ENCODE measurements at regions not wholly inside any gene's neighbourhood (a gene's known extent, or its start where the extent isn't known, plus 50 kb on each side); places are given as distances from the start of the nearest gene placed in this dataset.

GRCh38 chr22:22976033-22976922 lies 88.7 kb downstream of the IGLL5 start:
- Histone ChIP-seq H3K4me2 (ENCODE audit: insufficient read depth, low read length) (no peak overlapping the region), H3K27ac (ENCODE audit: low read length) (no peak overlapping the region), H3K4me3 (ENCODE audit: low read depth in 1 of 2, low read length in 2 of 2) (no peak overlapping the region), H4K20me1 (ENCODE audit: insufficient read depth, low read length) (no peaks in the 10 kb centered on the region), H2AFZ (ENCODE audit: low read depth, low read length) (no peak overlapping the region), H3K4me1 (ENCODE audit: insufficient read depth, low read length) (no peaks in the 10 kb centered on the region), H3K9ac (ENCODE audit: low read depth, low read length) (no peak overlapping the region), H3K79me2 (ENCODE audit: insufficient read depth, low read length) (no peaks in the 10 kb centered on the region), H3K36me3 (ENCODE audit: insufficient read depth, low read length) (no peaks in the 10 kb centered on the region), H3K27me3 (ENCODE audit: insufficient read depth, low read length, poor library complexity) (no peaks in the 10 kb centered on the region), H3K9me3 (ENCODE audit: insufficient read depth, low read length, severe bottlenecking) (peaks cover 4% of the 10 kb centered on the region)
- TF ChIP-seq EZH2 (IDR thresholded peaks at IDR 0.05; ENCODE audit: borderline replicate concordance, low read depth, low read length, severe bottlenecking) (no peak), CTCF (IDR thresholded peaks at IDR 0.05; ENCODE audit: borderline replicate concordance, extremely low read depth, low read length, poor library complexity, severe bottlenecking) (no peak)
- ATAC-seq (ENCODE audit: insufficient read depth, low read depth) (no peak), DNase-seq (no peak)

GRCh38 chr22:22977479-22978200 lies 90.0 kb downstream of the IGLL5 start:
- H4K20me1 ChIP-seq (ENCODE audit: insufficient read depth, low read length), result no peaks in the 10 kb centered on the region
- no peak overlapping the region for H2AFZ ChIP-seq (ENCODE audit: low read depth, low read length)
- H3K79me2 ChIP-seq (ENCODE audit: insufficient read depth, low read length), result no peaks in the 10 kb centered on the region
- peaks cover 1% of the 10 kb centered on the region; the same call in 1 of the 2 replicates for H3K4me1 ChIP-seq (ENCODE audit: insufficient read depth, low read length)
- DNase-seq (no peak), ATAC-seq (ENCODE audit: insufficient read depth, low read depth) (no peak)
- no peak overlapping the region for H3K9ac ChIP-seq (ENCODE audit: low read depth, low read length)
- H3K36me3 ChIP-seq (ENCODE audit: insufficient read depth, low read length), result no peaks in the 10 kb centered on the region
- H3K27ac ChIP-seq (ENCODE audit: low read length), result no peak overlapping the region
- TF ChIP-seq EZH2 (IDR thresholded peaks at IDR 0.05; ENCODE audit: borderline replicate concordance, low read depth, low read length, severe bottlenecking), result no peak
- TF ChIP-seq CTCF (IDR thresholded peaks at IDR 0.05; ENCODE audit: borderline replicate concordance, extremely low read depth, low read length, poor library complexity, severe bottlenecking), result no peak
- no peak overlapping the region for H3K4me3 ChIP-seq (ENCODE audit: low read depth in 1 of 2, low read length in 2 of 2)
- peaks cover 15% of the 10 kb centered on the region for H3K9me3 ChIP-seq (ENCODE audit: insufficient read depth, low read length, severe bottlenecking)
- H3K27me3 ChIP-seq (ENCODE audit: insufficient read depth, low read length, poor library complexity), result no peaks in the 10 kb centered on the region
- no peak overlapping the region for H3K4me2 ChIP-seq (ENCODE audit: insufficient read depth, low read length)

GRCh38 chr22:22978637-22979036 lies 91.0 kb downstream of the IGLL5 start:
- H3K4me2 ChIP-seq (ENCODE audit: insufficient read depth, low read length), result no peak overlapping the region

More at GRCh38 chr22:22978637-22979036, 91.0 kb downstream of the IGLL5 start:
- H3K27ac ChIP-seq (ENCODE audit: low read length), result no peak overlapping the region
- no peaks in the 10 kb centered on the region for H3K36me3 ChIP-seq (ENCODE audit: insufficient read depth, low read length)
- peaks cover 11% of the 10 kb centered on the region for H3K4me1 ChIP-seq (ENCODE audit: insufficient read depth, low read length)
- H3K79me2 ChIP-seq (ENCODE audit: insufficient read depth, low read length), result no peaks in the 10 kb centered on the region
- DNase-seq (no peak), ATAC-seq (ENCODE audit: insufficient read depth, low read depth) (no peak)
- H3K9ac ChIP-seq (ENCODE audit: low read depth, low read length), result no peak overlapping the region
- no peaks in the 10 kb centered on the region for H4K20me1 ChIP-seq (ENCODE audit: insufficient read depth, low read length)
- no peaks in the 10 kb centered on the region for H3K27me3 ChIP-seq (ENCODE audit: insufficient read depth, low read length, poor library complexity)
- no peak overlapping the region for H2AFZ ChIP-seq (ENCODE audit: low read depth, low read length)
- peaks cover 16% of the 10 kb centered on the region for H3K9me3 ChIP-seq (ENCODE audit: insufficient read depth, low read length, severe bottlenecking)
- TF ChIP-seq CTCF (IDR thresholded peaks at IDR 0.05; ENCODE audit: borderline replicate concordance, extremely low read depth, low read length, poor library complexity, severe bottlenecking) (no peak), EZH2 (IDR thresholded peaks at IDR 0.05; ENCODE audit: borderline replicate concordance, low read depth, low read length, severe bottlenecking) (no peak)
- H3K4me3 ChIP-seq (ENCODE audit: low read depth in 1 of 2, low read length in 2 of 2), result no peak overlapping the region

Data from DND-41 (cell line).